ENCODE measurements at regions not wholly inside any gene's neighbourhood (a gene's known extent, or its start where the extent isn't known, plus 50 kb on each side); places are given as distances from the start of the nearest gene placed in this dataset.

DNA sequence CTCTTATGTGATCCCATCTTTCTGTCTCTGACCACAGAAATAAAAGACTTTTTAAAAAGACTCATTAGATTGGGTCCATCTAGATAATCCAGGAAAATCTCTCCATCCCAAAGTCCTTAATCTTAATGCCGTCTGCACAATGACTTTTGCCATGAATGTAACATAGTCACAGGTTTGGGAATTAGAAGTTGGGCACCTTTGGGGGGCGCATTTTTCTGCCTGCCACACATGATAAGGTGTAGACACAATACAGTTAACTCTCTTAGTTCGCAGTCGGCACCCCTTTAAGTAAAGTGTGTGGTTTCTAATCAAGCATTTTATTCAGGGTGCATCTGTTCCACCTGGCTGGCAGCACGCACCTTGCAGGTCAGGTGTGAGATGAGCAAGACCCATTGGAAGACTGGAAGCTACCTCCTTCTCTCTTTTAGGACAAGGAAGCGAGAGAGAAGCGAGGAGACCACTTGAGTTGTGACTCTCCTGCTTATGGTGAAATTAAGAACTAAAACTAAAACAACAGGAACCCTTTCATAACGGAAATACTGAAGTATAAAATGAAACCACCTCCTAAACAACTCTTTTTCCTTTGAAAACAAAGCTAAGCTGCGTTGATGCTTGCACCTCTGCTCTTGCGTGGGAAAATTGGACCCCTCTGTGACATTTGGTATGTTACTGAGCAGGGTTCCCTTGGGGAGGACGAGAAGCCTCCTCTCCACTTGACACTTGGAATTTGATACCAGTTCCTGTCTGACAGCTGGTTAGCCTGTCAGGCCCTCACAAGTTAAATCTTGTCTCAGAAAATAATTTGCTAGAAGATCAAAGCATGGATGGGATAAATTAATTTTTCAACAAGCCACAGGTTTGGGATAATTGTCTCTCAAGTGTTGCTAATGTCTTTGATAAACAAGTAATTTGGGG is 304.6 kb upstream of the DMRT1 start:
- H3K36me3 Mint-ChIP-seq = peaks cover 5% of the 10 kb centered on the region
- H3K27ac Mint-ChIP-seq = peak overlapping the region in 1 of 3 donors; percentile 76
- peaks cover 5% of the 10 kb centered on the region for H3K27me3 Mint-ChIP-seq
- peaks cover 10 to 27% (median 19%) of the 10 kb centered on the region in 3 donors for H3K4me1 Mint-ChIP-seq
- H3K9me3 Mint-ChIP-seq = peaks cover 0 to 4% (median 0%) of the 10 kb centered on the region in 3 donors
- peak overlapping the region; percentile 33 to 90 (median 78) for H3K4me3 Mint-ChIP-seq

DNA sequence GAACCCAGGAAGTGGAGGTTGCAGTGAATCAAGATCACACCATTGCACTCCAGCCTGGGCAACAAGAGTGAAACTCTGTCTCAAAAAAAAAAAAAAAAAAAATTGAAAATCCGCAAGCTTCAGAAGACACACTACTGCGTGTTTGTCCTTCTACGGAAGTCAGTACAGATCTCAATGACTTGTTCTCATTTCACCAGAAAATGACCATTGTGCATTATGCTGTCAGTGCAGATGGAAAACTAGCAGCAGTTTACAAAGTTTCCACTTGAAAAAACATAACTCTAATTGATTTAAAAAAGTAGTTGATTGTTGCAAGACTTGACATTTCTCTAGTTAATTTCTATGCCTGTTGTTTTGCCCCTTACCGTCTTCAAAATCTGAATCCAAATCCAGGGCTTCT is 298.0 kb upstream of the DMRT1 start:
- H3K36me3 Mint-ChIP-seq = peaks cover 9% of the 10 kb centered on the region
- H3K4me3 Mint-ChIP-seq = no peak overlapping the region
- no peaks in the 10 kb centered on the region for H3K27me3 Mint-ChIP-seq
- H3K27ac Mint-ChIP-seq = no peak overlapping the region
- H3K9me3 Mint-ChIP-seq = peaks cover 1 to 4% (median 2%) of the 10 kb centered on the region in 3 donors
- H3K4me1 Mint-ChIP-seq = peaks cover 0 to 6% (median 5%) of the 10 kb centered on the region in 3 donors

GRCh38 chr9:545480-545879 is 296.0 kb upstream of the DMRT1 start:
- peaks cover 7% of the 10 kb centered on the region for H3K36me3 Mint-ChIP-seq
- peaks cover 0 to 2% (median 1%) of the 10 kb centered on the region in 3 donors for H3K9me3 Mint-ChIP-seq
- H3K4me3 Mint-ChIP-seq = no peak overlapping the region
- H3K27me3 Mint-ChIP-seq = no peaks in the 10 kb centered on the region
- H3K27ac Mint-ChIP-seq = peak overlapping the region in 1 of 3 donors; percentile 75
- peaks cover 0 to 6% (median 5%) of the 10 kb centered on the region in 3 donors for H3K4me1 Mint-ChIP-seq

- no peak overlapping the region for H3K27ac Mint-ChIP-seq
- no peak overlapping the region for H3K4me3 Mint-ChIP-seq
- peaks cover 7% of the 10 kb centered on the region for H3K36me3 Mint-ChIP-seq
- no peaks in the 10 kb centered on the region for H3K27me3 Mint-ChIP-seq
- H3K9me3 Mint-ChIP-seq = peaks cover 0 to 2% (median 1%) of the 10 kb centered on the region in 3 donors
- H3K4me1 Mint-ChIP-seq = peaks cover 0 to 6% (median 5%) of the 10 kb centered on the region in 3 donors
These were observed 295.3 kb upstream of the DMRT1 start for GRCh38 chr9:546235-546634.

DNA sequence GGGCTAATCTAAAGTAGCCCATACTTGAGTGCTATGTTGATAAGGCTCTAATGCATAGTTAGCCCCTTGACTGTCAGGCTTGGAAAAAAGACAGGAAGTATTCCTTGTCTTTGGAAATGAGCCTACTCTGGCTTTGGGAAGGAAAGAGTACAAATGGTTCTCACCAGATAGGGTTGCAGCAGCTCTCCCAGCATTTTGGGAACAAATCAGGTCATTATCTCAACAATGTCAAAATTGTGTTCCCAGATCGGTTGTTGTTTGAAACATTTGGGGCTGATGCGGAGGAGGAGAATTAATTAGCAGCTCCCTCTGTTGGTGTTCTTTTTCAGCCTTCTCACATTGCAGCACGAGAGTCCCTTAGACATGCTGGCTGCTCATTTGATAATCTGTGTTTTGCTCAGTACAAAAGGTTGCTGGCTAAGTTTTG is 294.7 kb upstream of the DMRT1 start:
- Mint-ChIP-seq H3K27ac (no peak overlapping the region), H3K9me3 (peaks cover 0 to 2% (median 1%) of the 10 kb centered on the region in 3 donors), H3K4me1 (peaks cover 0 to 6% (median 5%) of the 10 kb centered on the region in 3 donors), H3K4me3 (peak overlapping the region in 1 of 4 donors; percentile 3), H3K36me3 (peaks cover 7% of the 10 kb centered on the region), H3K27me3 (no peaks in the 10 kb centered on the region)

DNA sequence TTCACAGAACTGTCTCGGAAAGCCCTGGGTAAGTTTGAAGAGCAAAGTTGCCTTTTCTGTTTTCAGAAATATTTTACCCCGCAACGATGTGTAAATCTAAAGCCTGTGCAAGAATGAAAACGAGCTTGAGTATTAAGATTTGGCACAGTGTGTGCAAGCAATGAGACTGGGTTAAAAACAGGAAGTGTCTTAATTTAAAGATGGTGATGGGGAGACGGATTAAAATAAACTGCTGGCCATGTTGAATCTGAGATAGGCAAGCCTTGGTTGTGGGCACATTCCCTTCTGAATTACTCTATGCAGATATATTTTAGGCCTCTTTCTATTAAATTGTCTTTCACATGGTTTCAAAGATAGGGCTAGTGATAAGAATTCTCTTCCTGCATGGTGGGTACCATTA is 294.2 kb upstream of the DMRT1 start:
- H3K27me3 Mint-ChIP-seq = no peaks in the 10 kb centered on the region
- H3K36me3 Mint-ChIP-seq = peaks cover 4% of the 10 kb centered on the region
- peaks cover 0 to 2% (median 1%) of the 10 kb centered on the region in 3 donors for H3K9me3 Mint-ChIP-seq
- H3K27ac Mint-ChIP-seq = no peak overlapping the region
- peaks cover 0 to 6% (median 5%) of the 10 kb centered on the region in 3 donors for H3K4me1 Mint-ChIP-seq
- H3K4me3 Mint-ChIP-seq = peak overlapping the region in 2 of 4 donors; percentile 3 to 42

- Mint-ChIP-seq H3K36me3 (no peaks in the 10 kb centered on the region), H3K4me1 (peaks cover 0 to 6% (median 5%) of the 10 kb centered on the region in 3 donors), H3K4me3 (no peak overlapping the region), H3K27me3 (no peaks in the 10 kb centered on the region), H3K9me3 (peaks cover 0 to 2% (median 1%) of the 10 kb centered on the region in 3 donors), H3K27ac (no peak overlapping the region)
These were observed 292.0 kb upstream of the DMRT1 start for GRCh38 chr9:549455-549997.

- Mint-ChIP-seq H3K4me1 (peaks cover 0 to 6% (median 5%) of the 10 kb centered on the region in 3 donors), H3K27ac (no peak overlapping the region), H3K4me3 (no peak overlapping the region), H3K9me3 (peaks cover 0 to 2% (median 0%) of the 10 kb centered on the region in 3 donors), H3K27me3 (no peaks in the 10 kb centered on the region), H3K36me3 (no peaks in the 10 kb centered on the region)
These were observed 291.2 kb upstream of the DMRT1 start for GRCh38 chr9:550333-550732.

GRCh38 chr9:551986-552929 is 289.2 kb upstream of the DMRT1 start:
- H3K4me3 Mint-ChIP-seq = no peak overlapping the region
- no peak overlapping the region for H3K27ac Mint-ChIP-seq
- peaks cover 3% of the 10 kb centered on the region for H3K36me3 Mint-ChIP-seq
- no peaks in the 10 kb centered on the region for H3K27me3 Mint-ChIP-seq
- peaks cover 0 to under 1% (median under 1%) of the 10 kb centered on the region in 3 donors for H3K4me1 Mint-ChIP-seq
- peaks cover 0 to 2% (median 0%) of the 10 kb centered on the region in 3 donors for H3K9me3 Mint-ChIP-seq

DNA sequence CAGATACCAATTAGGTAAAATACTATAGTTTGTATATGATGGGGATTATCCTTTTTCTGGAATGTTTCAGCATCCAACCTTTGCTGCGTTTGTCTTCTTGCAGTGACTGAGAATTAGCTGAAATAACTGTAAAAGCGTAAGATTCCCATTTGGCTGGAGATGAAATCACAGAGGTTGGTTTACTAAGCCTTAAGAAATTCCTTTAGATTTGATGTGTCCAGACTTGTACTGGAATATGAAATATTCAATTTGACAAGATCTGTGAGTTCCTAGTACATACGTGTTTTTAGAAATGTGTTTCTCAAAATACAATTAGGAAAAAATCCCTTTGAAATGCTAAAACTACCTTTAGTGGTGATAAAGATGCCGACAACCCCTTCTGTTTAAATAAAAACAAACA is 286.0 kb upstream of the DMRT1 start:
- Mint-ChIP-seq H3K27me3 (peaks cover 3% of the 10 kb centered on the region), H3K4me3 (no peak overlapping the region), H3K27ac (no peak overlapping the region), H3K4me1 (no peaks in the 10 kb centered on the region), H3K36me3 (peaks cover 3% of the 10 kb centered on the region), H3K9me3 (no peaks in the 10 kb centered on the region)

- H3K36me3 Mint-ChIP-seq = peaks cover 3% of the 10 kb centered on the region
- no peaks in the 10 kb centered on the region for H3K4me1 Mint-ChIP-seq
- H3K27ac Mint-ChIP-seq = no peak overlapping the region
- peaks cover 3% of the 10 kb centered on the region for H3K27me3 Mint-ChIP-seq
- H3K9me3 Mint-ChIP-seq = no peaks in the 10 kb centered on the region
- H3K4me3 Mint-ChIP-seq = no peak overlapping the region
These were observed 285.3 kb upstream of the DMRT1 start for GRCh38 chr9:556199-556598.

DNA sequence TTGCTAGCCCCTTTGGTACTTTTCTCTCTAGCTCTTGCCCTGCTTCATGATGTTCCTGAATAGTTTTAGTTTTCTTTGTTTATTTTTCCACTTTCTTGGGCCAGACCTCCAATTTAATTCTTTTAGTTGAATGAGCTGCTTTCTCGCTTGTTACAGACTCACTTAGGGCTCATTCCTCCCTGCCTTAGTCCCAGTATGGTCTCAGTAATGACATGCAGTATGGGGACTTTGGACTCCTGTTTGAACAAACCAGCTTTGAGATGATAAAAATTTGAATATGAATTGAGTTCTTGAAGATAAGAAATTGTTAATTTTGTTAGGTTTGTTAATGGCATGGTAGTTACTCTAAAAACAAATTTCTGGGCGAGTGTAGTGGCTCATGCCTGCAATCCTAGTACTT is 284.8 kb upstream of the DMRT1 start:
- Mint-ChIP-seq H3K9me3 (no peaks in the 10 kb centered on the region), H3K4me3 (no peak overlapping the region), H3K27ac (no peak overlapping the region), H3K27me3 (peaks cover 3% of the 10 kb centered on the region), H3K36me3 (peaks cover 3% of the 10 kb centered on the region), H3K4me1 (no peaks in the 10 kb centered on the region)

DNA sequence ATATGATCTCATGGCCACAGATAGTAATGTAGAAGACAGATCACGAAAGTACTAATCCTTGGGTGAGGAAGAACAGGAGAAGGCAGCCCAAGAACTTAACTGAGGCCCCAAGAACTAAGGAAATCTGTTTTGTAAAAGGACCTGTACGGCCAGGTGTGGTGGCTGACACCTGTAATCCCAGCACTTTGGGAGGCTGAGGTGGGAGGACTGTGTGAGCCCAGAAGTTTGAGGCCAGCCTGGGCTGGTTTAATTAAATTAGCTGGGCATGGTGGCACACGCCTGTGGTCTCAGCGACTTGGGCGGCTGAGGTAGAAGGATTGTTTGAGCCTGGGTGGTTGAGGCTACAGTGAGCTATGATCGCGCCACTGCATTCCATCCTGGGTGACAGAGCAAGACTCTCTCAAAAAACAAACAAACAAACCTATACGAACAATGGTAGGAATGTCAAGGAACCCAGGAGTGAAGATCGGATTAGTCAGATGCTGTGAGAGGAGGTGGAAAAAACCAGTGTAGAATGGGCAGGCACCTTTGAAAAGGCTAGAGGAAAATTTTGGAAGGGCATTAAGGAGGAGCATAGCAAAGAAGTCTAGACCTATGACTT is 283.8 kb upstream of the DMRT1 start:
- H3K27me3 Mint-ChIP-seq = peaks cover 3% of the 10 kb centered on the region
- no peaks in the 10 kb centered on the region for H3K9me3 Mint-ChIP-seq
- no peak overlapping the region for H3K27ac Mint-ChIP-seq
- H3K4me3 Mint-ChIP-seq = no peak overlapping the region
- no peaks in the 10 kb centered on the region for H3K4me1 Mint-ChIP-seq
- H3K36me3 Mint-ChIP-seq = peaks cover 3% of the 10 kb centered on the region

- H3K4me1 Mint-ChIP-seq = peaks cover 10 to 16% (median 10%) of the 10 kb centered on the region in 3 donors
- H3K27ac Mint-ChIP-seq = no peak overlapping the region
- peaks cover 3% of the 10 kb centered on the region for H3K27me3 Mint-ChIP-seq
- no peaks in the 10 kb centered on the region for H3K9me3 Mint-ChIP-seq
- H3K36me3 Mint-ChIP-seq = peaks cover 2% of the 10 kb centered on the region
- no peak overlapping the region for H3K4me3 Mint-ChIP-seq
These were observed 280.1 kb upstream of the DMRT1 start for GRCh38 chr9:561427-561826.
